Endothelial cell of umbilical vein (primary cell): ENCODE measurements at regions not wholly inside any gene's neighbourhood (a gene's known extent, or its start where the extent isn't known, plus 50 kb on each side); places are given as distances from the start of the nearest gene placed in this dataset.

Experiments used
- BruUV-seq: library from RNA; stranded (reverse); fragments of 400-500 nt; replicated peaks from 2 replicates; lab custom pipeline; 2021; lab: Mats Ljungman, UMichigan
- CTCF ChIA-PET: fragments of 300-600, 350-600 bp; sonication (Branson Sonifier 250); formaldehyde crosslinking; loops from one replicate; lab custom pipeline; 2021; ENCODE audit warnings: antibody characterized with exemption, inconsistent platforms; lab: Charles Lee
- POLR2A ChIA-PET: fragments of 300-600, 350-600 bp; sonication (Branson Sonifier 250); formaldehyde crosslinking; loops from one replicate; lab custom pipeline; 2021; ENCODE audit warnings: antibody characterized with exemption, inconsistent platforms; lab: Charles Lee
- DNase-seq: peaks from one replicate; pipeline ENCODE4 v3.0.0-alpha.2; 2011; ENCODE audit warnings: low read depth, low spot score
- FAIRE-seq: peaks from 2 replicates; lab custom pipeline; 2011; peaks lifted over from hg19 to GRCh38; lab: Jason Lieb, UNC
- H2AFZ ChIP-seq: 2 replicates; pipeline ENCODE4 v1.6.0; 2012; ENCODE audit warnings: low read depth, low read length, control low read depth, inconsistent platforms
- H3K27ac ChIP-seq: 2 replicates; pipeline ENCODE4 v1.5.1; 2011; ENCODE audit warnings: low read depth, mild to moderate bottlenecking, control low read depth, low read length, moderate library complexity; ENCODE audit not compliant: insufficient read depth
- H3K27me3 ChIP-seq, 2 experiments: 2 replicates each; pipeline versions ENCODE4 v1.6.0 to v1.6.1; 2011; ENCODE audit warnings: low read length in 2 of 2, mixed read lengths in 1 of 2; ENCODE audit not compliant: control insufficient read depth in 2 of 2, insufficient read depth in 2 of 2
- H3K36me3 ChIP-seq, 2 experiments: 2 replicates in 1 of 2; 3 replicates in 1 of 2; pipeline ENCODE4 v1.5.1; 2011; ENCODE audit warnings: low read length in 2 of 2, mild to moderate bottlenecking in 1 of 2, moderate library complexity in 1 of 2; ENCODE audit not compliant: control insufficient read depth in 2 of 2, insufficient read depth in 2 of 2; ENCODE audit errors: extremely low read depth in 1 of 2
- H3K4me1 ChIP-seq: 3 replicates; pipeline ENCODE4 v1.5.1; 2011; ENCODE audit warnings: mild to moderate bottlenecking, low read length; ENCODE audit not compliant: control insufficient read depth, insufficient read depth; ENCODE audit errors: extremely low read depth
- H3K4me2 ChIP-seq: 2 replicates; pipeline ENCODE4 v1.6.1; 2011; ENCODE audit warnings: low read length, control low read depth, mixed read lengths; ENCODE audit not compliant: insufficient read depth
- H3K4me3 ChIP-seq, 3 experiments: fragments of 200-600 bp in 1 of 3; sonication (generic), shearing (Covaris generic) in 1 of 3; replicated peaks in 1 of 3; 2 replicates each; pipeline ENCODE4 v1.5.1; 2011 to 2016; ENCODE audit warnings: control low read depth in 3 of 3, low read length in 3 of 3, mild to moderate bottlenecking in 2 of 3, inconsistent platforms in 1 of 3, low read depth in 1 of 3, moderate library complexity in 1 of 3; ENCODE audit not compliant: insufficient read depth in 1 of 3
- H3K79me2 ChIP-seq: 2 replicates; pipeline ENCODE4 v1.6.0; 2012; ENCODE audit warnings: low read length, inconsistent platforms; ENCODE audit not compliant: control insufficient read depth, insufficient read depth
- H3K9ac ChIP-seq: replicated peaks from 2 replicates; pipeline ENCODE3; 2011; ENCODE audit warnings: low read length, control low read depth; ENCODE audit not compliant: insufficient read depth; ENCODE audit errors: extremely low read depth
- H3K9me1 ChIP-seq: replicated peaks from 3 replicates; pipeline ENCODE4 v1.6.0; 2011; ENCODE audit warnings: mild to moderate bottlenecking, low read length; ENCODE audit not compliant: control insufficient read depth, insufficient read depth; ENCODE audit errors: extremely low read depth
- H3K9me3 ChIP-seq: replicated peaks from 2 replicates; pipeline ENCODE4 v1.5.1; 2012; ENCODE audit warnings: low read length, inconsistent platforms; ENCODE audit not compliant: control insufficient read depth, insufficient read depth
- H4K20me1 ChIP-seq: replicated peaks from 2 replicates; pipeline ENCODE3; 2011; ENCODE audit warnings: mild to moderate bottlenecking, low read length; ENCODE audit not compliant: control insufficient read depth, insufficient read depth; ENCODE audit errors: extremely low read depth
- CTCF ChIP-seq, 2 donors: IDR thresholded peaks; 1 replicate in 1 of 2; 2 replicates in 1 of 2; pipeline ENCODE4 v1.5.1; 2011; ENCODE audit warnings: low read length in 2 of 2, mild to moderate bottlenecking in 2 of 2, moderate library complexity in 2 of 2, control low read depth in 1 of 2, inconsistent platforms in 1 of 2, low read depth in 1 of 2; ENCODE audit not compliant: insufficient read depth in 1 of 2; ENCODE audit errors: extremely low read depth in 1 of 2
- EZH2 ChIP-seq: IDR thresholded peaks from 2 replicates; pipeline ENCODE4 v1.6.1; 2012; ENCODE audit warnings: borderline replicate concordance, low read depth, mild to moderate bottlenecking, moderate library complexity, low read length, inconsistent platforms; ENCODE audit not compliant: severe bottlenecking
- FOS ChIP-seq: IDR thresholded peaks from 2 replicates; pipeline ENCODE4 v1.6.1; 2011; ENCODE audit warnings: mild to moderate bottlenecking, low read length, moderate library complexity, borderline replicate concordance; ENCODE audit not compliant: insufficient read depth
- GATA2 ChIP-seq: IDR thresholded peaks from 2 replicates; pipeline ENCODE4 v1.7.0; 2011; ENCODE audit warnings: low read depth, mild to moderate bottlenecking, moderate library complexity, mixed read lengths, low read length; ENCODE audit not compliant: insufficient read length, insufficient read depth
- JUN ChIP-seq: IDR thresholded peaks from 2 replicates; pipeline ENCODE4 v1.6.1; 2011; ENCODE audit warnings: borderline replicate concordance, low read depth; ENCODE audit not compliant: insufficient read length, insufficient read depth
- MAX ChIP-seq: IDR thresholded peaks from 2 replicates; pipeline ENCODE4 v1.6.1; 2011; ENCODE audit not compliant: insufficient read depth, insufficient read length
- MYC ChIP-seq: IDR thresholded peaks from one replicate; pipeline ENCODE4 v1.6.1; 2011; ENCODE audit warnings: mild to moderate bottlenecking, low read depth, low read length
- POLR2A ChIP-seq: IDR thresholded peaks from 2 replicates; pipeline ENCODE4 v1.6.1; 2012; ENCODE audit warnings: low read depth, mild to moderate bottlenecking, control low read depth, low read length
- POLR2AphosphoS5 ChIP-seq: IDR thresholded peaks from 2 replicates; pipeline ENCODE4 v1.6.1; 2012; ENCODE audit warnings: low read depth, mild to moderate bottlenecking, control low read depth, low read length, moderate library complexity; ENCODE audit not compliant: insufficient read depth
- dilution Hi-C: fragments of 300-500 bp; cut with MboI; formaldehyde crosslinking; loops from one replicate; pipeline ENCODE4 v1.15.0; 2019; ENCODE audit warnings: low sequenced_read_pairs; ENCODE audit not compliant: extremely low pct_ligation_motif_present
- intact Hi-C: fragments of 100-400 bp; cut with micrococcal nuclease; formaldehyde crosslinking; loops from one replicate; pipeline ENCODE4 v1.10.0; 2022

GRCh38 chrY:7417946-7418345 is 506.4 kb upstream of the AMELY start:
- no peaks in the 10 kb centered on the region for H3K9me3 ChIP-seq
- H3K27me3 ChIP-seq, result no peaks in the 10 kb centered on the region
- H3K36me3 ChIP-seq, result no peaks in the 10 kb centered on the region
- H2AFZ ChIP-seq, result no peak overlapping the region
- H3K27ac ChIP-seq, result no peak overlapping the region
- ChIA-PET POLR2A (no interaction called here), CTCF (no interaction called here)
- no peak overlapping the region for H3K4me2 ChIP-seq
- H3K9me1 ChIP-seq, result no peaks in the 10 kb centered on the region
- H3K4me3 ChIP-seq, result no peak overlapping the region
- H4K20me1 ChIP-seq, result no peaks in the 10 kb centered on the region
- FAIRE-seq (no peak), DNase-seq (no peak)
- intact Hi-C loops (no loop called here), dilution Hi-C loops (no loop called here)
- H3K9ac ChIP-seq, result no peak overlapping the region
- H3K79me2 ChIP-seq, result no peaks in the 10 kb centered on the region
- TF ChIP-seq MAX (no peak), POLR2AphosphoS5 (no peak), FOS (no peak), CTCF (IDR thresholded peaks at IDR 0.05; ENCODE audit: extremely low read depth in 1 of 2, insufficient read depth in 1 of 2, low read depth in 1 of 2, low read length in 2 of 2) (no peak), JUN (no peak), GATA2 (no peak), MYC (no peak), EZH2 (no peak), POLR2A (no peak)
- H3K4me1 ChIP-seq, result no peaks in the 10 kb centered on the region
- BruUV-seq, result no TSS peak
